B cell (primary cell): ENCODE measurements at regions not wholly inside any gene's neighbourhood (a gene's known extent, or its start where the extent isn't known, plus 50 kb on each side); places are given as distances from the start of the nearest gene placed in this dataset.

Source experiments
- ATAC-seq: fragments of 200-7000 bp; cut with Tn5 transposase; one replicate; pipeline ENCODE4 v1.10.0; 2021; ENCODE audit warnings: low read depth, mild to moderate bottlenecking, moderate number of reproducible peaks, moderate library complexity
- CTCF ChIA-PET: fragments of 350-600 bp; sonication (Branson Sonifier 250); formaldehyde crosslinking; loops from one replicate; lab custom pipeline; 2021; ENCODE audit warnings: antibody characterized with exemption, inconsistent platforms; lab: Charles Lee
- POLR2A ChIA-PET: fragments of 350-600 bp; sonication (Branson Sonifier 250); formaldehyde crosslinking; loops from one replicate; lab custom pipeline; 2021; ENCODE audit warnings: antibody characterized with exemption; lab: Charles Lee
- DNase-seq: peaks from one replicate; pipeline ENCODE4 v3.0.0; 2013
- H2AFZ ChIP-seq: 2 replicates; pipeline ENCODE4 v1.6.1; 2012; ENCODE audit warnings: mild to moderate bottlenecking, low read depth, low read length; ENCODE audit not compliant: insufficient read depth, poor library complexity, severe bottlenecking
- H3K27ac ChIP-seq, 2 donors: 1 replicate in 1 of 2; 2 replicates in 1 of 2; pipeline ENCODE4 v1.5.1; 2012 to 2013; ENCODE audit warnings: low read length in 2 of 2, mild to moderate bottlenecking in 2 of 2, moderate library complexity in 1 of 2
- H3K27me3 ChIP-seq, 4 experiments: fragments of 200-600 bp in 1 of 4; sonication (generic) in 1 of 4; replicated peaks in 1 of 4; 1 replicate in 2 of 4; 2 replicates in 2 of 4; pipeline versions ENCODE4 v1.6.1 to v1.7.0; 2013 to 2016; ENCODE audit warnings: low read length in 3 of 4, mild to moderate bottlenecking in 2 of 4, mixed read lengths in 1 of 4, moderate library complexity in 1 of 4; ENCODE audit not compliant: insufficient read depth in 4 of 4, control insufficient read depth in 3 of 4; ENCODE audit errors: control extremely low read depth in 1 of 4
- H3K36me3 ChIP-seq, 2 experiments: replicated peaks in 1 of 2; 1 replicate in 1 of 2; 2 replicates in 1 of 2; pipeline versions ENCODE4 v1.6.1 to v1.7.1; 2013; ENCODE audit warnings: low read length in 1 of 2; ENCODE audit not compliant: insufficient read depth in 2 of 2, control insufficient read depth in 1 of 2; ENCODE audit errors: control extremely low read depth in 1 of 2, extremely low read depth in 1 of 2
- H3K4me1 ChIP-seq, 2 donors: fragments of 200-600 bp in 1 of 2; sonication (generic) in 1 of 2; 1 replicate in 1 of 2; 2 replicates in 1 of 2; pipeline versions ENCODE4 v1.5.1 to v1.6.1; 2013 to 2017; ENCODE audit warnings: low read length in 2 of 2; ENCODE audit not compliant: control insufficient read depth in 2 of 2, insufficient read depth in 2 of 2
- H3K4me2 ChIP-seq: replicated peaks from 2 replicates; pipeline ENCODE3; 2012; ENCODE audit warnings: mild to moderate bottlenecking, low read depth, low read length; ENCODE audit not compliant: poor library complexity, severe bottlenecking
- H3K4me3 ChIP-seq, 5 experiments: fragments of 200-600 bp in 1 of 5; sonication (generic) in 1 of 5; 1 replicate in 3 of 5; 2 replicates in 2 of 5; pipeline versions ENCODE4 v1.5.1 to v1.7.0; 2011 to 2016; ENCODE audit warnings: low read length in 4 of 5, mild to moderate bottlenecking in 4 of 5, low read depth in 2 of 5, control low read depth in 1 of 5, moderate library complexity in 1 of 5; ENCODE audit not compliant: insufficient read depth in 1 of 5; ENCODE audit errors: control extremely low read depth in 1 of 5, extremely low read depth in 1 of 5
- H3K79me2 ChIP-seq: fragments of 200-600 bp; sonication (generic); one replicate; pipeline ENCODE4 v1.6.0; 2016; ENCODE audit warnings: low read length; ENCODE audit not compliant: control insufficient read depth, insufficient read depth
- H3K9ac ChIP-seq: fragments of 200-600 bp; sonication (generic); 2 replicates; pipeline ENCODE4 v1.6.1; 2017; ENCODE audit warnings: mild to moderate bottlenecking, low read length, moderate library complexity
- H3K9me3 ChIP-seq, 3 donors: one replicate each; pipeline versions ENCODE4 v1.6.1 to v1.7.1; 2013; ENCODE audit warnings: low read length in 2 of 3; ENCODE audit not compliant: control insufficient read depth in 2 of 3, insufficient read depth in 1 of 3; ENCODE audit errors: control extremely low read depth in 1 of 3
- H4K20me1 ChIP-seq: 2 replicates; pipeline ENCODE4 v1.6.0; 2012; ENCODE audit warnings: mild to moderate bottlenecking, low read length; ENCODE audit not compliant: insufficient read depth, control insufficient read depth, poor library complexity, severe bottlenecking
- H3K27ac Mint-ChIP-seq: one replicate; pipeline ENCODE4 v1.8.0; 2021; ENCODE audit warnings: mixed read lengths
- H3K27me3 Mint-ChIP-seq: one replicate; pipeline ENCODE4 v1.8.0; 2021; ENCODE audit warnings: mixed read lengths
- H3K4me1 Mint-ChIP-seq: one replicate; pipeline ENCODE4 v1.8.0; 2021; ENCODE audit warnings: mixed read lengths
- H3K4me3 Mint-ChIP-seq: one replicate; pipeline ENCODE4 v1.8.0; 2021; ENCODE audit warnings: mixed read lengths
- H3K9me3 Mint-ChIP-seq: one replicate; pipeline ENCODE4 v1.8.0; 2022; ENCODE audit warnings: mixed read lengths; ENCODE audit not compliant: insufficient read depth
- CTCF ChIP-seq: fragments of 200-600 bp; IDR thresholded peaks from one replicate; pipeline ENCODE4 v1.8.0; 2022; ENCODE audit warnings: antibody characterized with exemption, mild to moderate bottlenecking
- EZH2 ChIP-seq: IDR thresholded peaks from 2 replicates; pipeline ENCODE4 v1.6.1; 2012; ENCODE audit warnings: borderline replicate concordance, low read depth, mild to moderate bottlenecking, moderate library complexity, low read length; ENCODE audit not compliant: insufficient read depth, poor library complexity, severe bottlenecking
- WGBS: methylation state at CpG from one replicate; pipeline ENCODE4 v1.1.5; 2013; ENCODE audit warnings: missing lambda C conversion rate; ENCODE audit not compliant: insufficient coverage; 5-methylcytosine and 5-hydroxymethylcytosine counted together
- intact Hi-C: fragments of 100-400 bp; cut with micrococcal nuclease; formaldehyde crosslinking; loops from one replicate; pipeline ENCODE4 v1.10.0; 2022

- CTCF ChIA-PET = no interaction called here
- H3K4me1 ChIP-seq = no peaks in the 10 kb centered on the region
- no peak overlapping the region for H3K27ac ChIP-seq
- H3K4me3 ChIP-seq = no peak overlapping the region
- POLR2A ChIA-PET = no interaction called here
- H3K4me3 Mint-ChIP-seq = no peak overlapping the region
- DNase-seq = no peak
- no peak for ATAC-seq
- no peaks in the 10 kb centered on the region for H3K9me3 Mint-ChIP-seq
- no peaks in the 10 kb centered on the region for H3K4me1 Mint-ChIP-seq
- no peaks in the 10 kb centered on the region for H3K27me3 ChIP-seq
- no peak overlapping the region for H2AFZ ChIP-seq
- no peak overlapping the region for H3K4me2 ChIP-seq
- H3K9ac ChIP-seq = no peak overlapping the region
- TF ChIP-seq CTCF = no peak
- TF ChIP-seq EZH2 = no peak
- no peak overlapping the region for H3K27ac Mint-ChIP-seq
- no peaks in the 10 kb centered on the region for H3K27me3 Mint-ChIP-seq
- no peaks in the 10 kb centered on the region for H3K36me3 ChIP-seq
- intact Hi-C loops = no loop called here
- H3K9me3 ChIP-seq = peaks cover 0 to 1% (median 0%) of the 10 kb centered on the region in 3 donors
- no peaks in the 10 kb centered on the region for H4K20me1 ChIP-seq
- no peaks in the 10 kb centered on the region for H3K79me2 ChIP-seq
Measured at GRCh38 chr1:217253985-217254384, 376.9 kb downstream of the GPATCH2 start.

- Mint-ChIP-seq H3K27ac (no peak overlapping the region), H3K27me3 (no peaks in the 10 kb centered on the region), H3K4me3 (no peak overlapping the region), H3K9me3 (no peaks in the 10 kb centered on the region), H3K4me1 (no peaks in the 10 kb centered on the region)
- ATAC-seq (no peak), DNase-seq (no peak)
- intact Hi-C loops = no loop called here
- H3K4me2 ChIP-seq = no peak overlapping the region
- no peak overlapping the region for H3K4me3 ChIP-seq
- H2AFZ ChIP-seq = no peak overlapping the region
- H3K9ac ChIP-seq = no peak overlapping the region
- CTCF ChIA-PET = no interaction called here
- 80% methylated on average over 1 of the region's 2 CpGs for whole genome bisulfite sequencing
- H3K27me3 ChIP-seq = no peaks in the 10 kb centered on the region
- no peaks in the 10 kb centered on the region for H3K4me1 ChIP-seq
- no peaks in the 10 kb centered on the region for H4K20me1 ChIP-seq
- no peaks in the 10 kb centered on the region for H3K79me2 ChIP-seq
- no peak overlapping the region for H3K27ac ChIP-seq
- no peaks in the 10 kb centered on the region for H3K36me3 ChIP-seq
- no peak for TF ChIP-seq CTCF
- TF ChIP-seq EZH2 = no peak
- POLR2A ChIA-PET = no interaction called here
- peaks cover 0 to 1% (median 0%) of the 10 kb centered on the region in 3 donors for H3K9me3 ChIP-seq
Measured at GRCh38 chr1:217253351-217253750, 377.5 kb downstream of the GPATCH2 start.
